H1 (cell line): ENCODE measurements at regions not wholly inside any gene's neighbourhood (a gene's known extent, or its start where the extent isn't known, plus 50 kb on each side); places are given as distances from the start of the nearest gene placed in this dataset.

Experiments
- ATF2 ChIP-seq: IDR thresholded peaks from 2 replicates; pipeline ENCODE4 v1.6.1; 2012; ENCODE audit warnings: low read length, inconsistent platforms
- CTCF ChIP-seq, 3 experiments: IDR thresholded peaks; 1 replicate in 2 of 3; 2 replicates in 1 of 3; pipeline versions ENCODE4 v1.5.1 to v1.6.1; 2011; ENCODE audit warnings: low read length in 3 of 3, mild to moderate bottlenecking in 3 of 3, inconsistent platforms in 2 of 3, low read depth in 1 of 3, moderate library complexity in 1 of 3; ENCODE audit not compliant: insufficient read depth in 1 of 3; ENCODE audit errors: control extremely low read depth in 1 of 3
- EZH2 ChIP-seq: fragments of 200-600 bp; sonication (generic); IDR thresholded peaks from 2 replicates; pipeline ENCODE4 v1.7.1; 2012; ENCODE audit warnings: low read depth, mild to moderate bottlenecking, moderate library complexity, low read length, inconsistent platforms; ENCODE audit not compliant: severe bottlenecking
- MAX ChIP-seq: IDR thresholded peaks from 2 replicates; pipeline ENCODE4 v1.6.1; 2012; ENCODE audit warnings: inconsistent platforms
- TAF1 ChIP-seq: IDR thresholded peaks from 2 replicates; pipeline ENCODE4 v1.6.1; 2011; ENCODE audit warnings: mild to moderate bottlenecking, low read depth, low read length
- ZNF274 ChIP-seq: IDR thresholded peaks from 2 replicates; pipeline ENCODE4 v1.7.0; 2012; ENCODE audit warnings: low read length, borderline replicate concordance; ENCODE audit errors: extremely low read depth

- TF ChIP-seq EZH2 (no peak), CTCF (IDR thresholded peaks at IDR 0.05; ENCODE audit: control extremely low read depth in 1 of 3, insufficient read depth in 1 of 3, low read depth in 1 of 3, low read length in 3 of 3) (no peak), MAX (no peak), ATF2 (no peak), ZNF274 (no peak), TAF1 (no peak)
Measured at GRCh38 chr22:36087784-36088183, 59.2 kb upstream of the RBFOX2 start.
